K562 (cell line): ENCODE measurements at regions not wholly inside any gene's neighbourhood (a gene's known extent, or its start where the extent isn't known, plus 50 kb on each side); places are given as distances from the start of the nearest gene placed in this dataset.

Source experiments
- ATAC-seq: fragments of 200-7000 bp; cut with Tn5 transposase; 3 replicates; pipeline ENCODE4 v1.9.1; 2020; ENCODE audit warnings: moderate library complexity
- BruUV-seq: library from RNA; stranded (reverse); fragments of 400-500 nt; replicated peaks from 2 replicates; lab custom pipeline; 2021; lab: Mats Ljungman, UMichigan
- CTCF ChIA-PET: fragments of 300-600 bp; formaldehyde crosslinking; extraction: SDS; loops from one replicate; lab custom pipeline; 2021; ENCODE audit warnings: low intra/inter-chr PET ratio; lab: Yijun Ruan, JAX
- POLR2A ChIA-PET: fragments of 300-600, 350-650 bp; sonication (Branson Sonifier 250); formaldehyde crosslinking; extraction: SDS; loops from one replicate; lab custom pipeline; 2021; ENCODE audit warnings: antibody characterized with exemption, inconsistent platforms; lab: Yijun Ruan, JAX
- DNase-seq, 4 experiments: peaks; one replicate each; pipeline versions ENCODE4 v3.0.0 to v3.0.0-alpha.2; 2011 to 2018; ENCODE audit warnings: low spot score in 3 of 4, mixed read lengths in 3 of 4; ENCODE audit errors: extremely low read depth in 1 of 4
- FAIRE-seq: peaks from 2 replicates; lab custom pipeline; 2011; peaks lifted over from hg19 to GRCh38; lab: Jason Lieb, UNC
- H2AFZ ChIP-seq: 2 replicates; pipeline ENCODE4 v1.6.0; 2011; ENCODE audit warnings: low read depth, low read length, control low read depth, inconsistent platforms
- H3K27ac ChIP-seq: fragments of 200-600 bp; 3 replicates; pipeline ENCODE4 v1.8.0; 2011; ENCODE audit warnings: low read depth, mild to moderate bottlenecking, control low read depth, inconsistent platforms, low read length, moderate library complexity, mixed read lengths; ENCODE audit errors: extremely low read depth
- H3K27me3 ChIP-seq, 2 experiments: fragments of 300-600 bp in 1 of 2; 2 replicates in 1 of 2; 3 replicates in 1 of 2; pipeline versions ENCODE4 v1.6.0 to v1.8.0; 2011; ENCODE audit warnings: inconsistent platforms in 2 of 2, low read length in 2 of 2, mild to moderate bottlenecking in 1 of 2, mixed read lengths in 1 of 2, moderate library complexity in 1 of 2; ENCODE audit not compliant: control insufficient read depth in 2 of 2, insufficient read depth in 2 of 2
- H3K36me3 ChIP-seq: fragments of 300-600 bp; 3 replicates; pipeline ENCODE4 v1.8.0; 2011; ENCODE audit warnings: mild to moderate bottlenecking, low read length, inconsistent platforms; ENCODE audit not compliant: control insufficient read depth, insufficient read depth
- H3K4me1 ChIP-seq, 2 experiments: fragments of 200-600 bp in 1 of 2; replicated peaks in 1 of 2; 2 replicates in 1 of 2; 3 replicates in 1 of 2; pipeline versions ENCODE4 v1.5.1 to v1.8.0; 2011; ENCODE audit warnings: inconsistent platforms in 2 of 2, low read length in 2 of 2, mild to moderate bottlenecking in 1 of 2, mixed read lengths in 1 of 2, moderate library complexity in 1 of 2; ENCODE audit not compliant: control insufficient read depth in 2 of 2, insufficient read depth in 2 of 2
- H3K4me2 ChIP-seq: 2 replicates; pipeline ENCODE4 v1.6.1; 2011; ENCODE audit warnings: low read length, control low read depth, inconsistent platforms, mixed read lengths; ENCODE audit not compliant: insufficient read depth
- H3K4me3 ChIP-seq: fragments of 200-600 bp; sonication (generic), shearing (Covaris generic); 2 replicates; pipeline ENCODE4 v1.5.1; 2016; ENCODE audit warnings: control low read depth, inconsistent platforms
- H3K79me2 ChIP-seq: fragments of 200-600 bp; 3 replicates; pipeline ENCODE4 v1.8.0; 2011; ENCODE audit warnings: low read length, inconsistent platforms; ENCODE audit not compliant: control insufficient read depth, insufficient read depth
- H3K9ac ChIP-seq, 2 experiments: 2 replicates each; pipeline versions ENCODE4 v1.6.0 to v1.6.1; 2011; ENCODE audit warnings: low read depth in 2 of 2, low read length in 2 of 2, control low read depth in 1 of 2, inconsistent platforms in 1 of 2, mild to moderate bottlenecking in 1 of 2, mixed read lengths in 1 of 2; ENCODE audit not compliant: insufficient read depth in 1 of 2
- H3K9me1 ChIP-seq: one replicate; pipeline ENCODE4 v1.6.0; 2011; ENCODE audit warnings: inconsistent platforms, mild to moderate bottlenecking, low read length, moderate library complexity; ENCODE audit not compliant: control insufficient read depth, insufficient read depth
- H3K9me3 ChIP-seq: replicated peaks from 2 replicates; pipeline ENCODE4 v1.5.1; 2011; ENCODE audit warnings: low read depth, low read length, inconsistent platforms; ENCODE audit not compliant: control insufficient read depth, insufficient read depth
- H4K20me1 ChIP-seq: replicated peaks from 2 replicates; pipeline ENCODE4 v1.6.1; 2011; ENCODE audit warnings: low read length, inconsistent platforms, mixed read lengths; ENCODE audit not compliant: control insufficient read depth, insufficient read depth
- BCL6 ChIP-seq: fragments of 250-450 bp; sonication (Bioruptor Pico); IDR thresholded peaks from 2 replicates; pipeline ENCODE4 v1.4.0; 2020
- ELK3 ChIP-seq: fragments of 450-650 bp; formaldehyde crosslinking; IDR thresholded peaks from 2 replicates; pipeline ENCODE4 v1.4.0; 2020; ENCODE audit warnings: mild to moderate bottlenecking
- EWSR1 ChIP-seq: fragments of 450-650 bp; IDR thresholded peaks from 2 replicates; pipeline ENCODE4 v1.6.1; 2018; ENCODE audit warnings: borderline replicate concordance, mild to moderate bottlenecking, low read depth, moderate library complexity; ENCODE audit not compliant: partially characterized antibody
- GATA2 ChIP-seq: sonication (generic); formaldehyde crosslinking; IDR thresholded peaks from 2 replicates; pipeline ENCODE4 v1.4.0; 2020; ENCODE audit warnings: mild to moderate bottlenecking, missing genetic modification reagents
- HMG20A ChIP-seq: fragments of 450-650 bp; formaldehyde crosslinking; conservative IDR thresholded peaks from 2 replicates; pipeline ENCODE4 v1.4.0; 2020; ENCODE audit warnings: mild to moderate bottlenecking, mixed read lengths
- MTF1 ChIP-seq: fragments of 250-450 bp; sonication (Bioruptor Pico); IDR thresholded peaks from 2 replicates; pipeline ENCODE4 v1.9.0; 2021; ENCODE audit warnings: moderate library complexity, mild to moderate bottlenecking, inconsistent platforms, borderline replicate concordance
- TRIM28 ChIP-seq: fragments of 450-650 bp; IDR thresholded peaks from 2 replicates; pipeline ENCODE4 v1.6.1; 2017
- ZBTB1 ChIP-seq: sonication (generic); formaldehyde crosslinking; IDR thresholded peaks from 2 replicates; pipeline ENCODE4 v1.8.1; 2023; ENCODE audit warnings: missing genetic modification reagents, low read depth, mild to moderate bottlenecking, borderline replicate concordance
- ZC3H8 ChIP-seq: fragments of 450-650 bp; IDR thresholded peaks from 2 replicates; pipeline ENCODE4 v1.6.1; 2017
- ZKSCAN1 ChIP-seq: fragments of 150-350 bp; IDR thresholded peaks from 2 replicates; pipeline ENCODE4 v1.6.1; 2016; ENCODE audit warnings: low read depth, low read length
- ZKSCAN8 ChIP-seq: fragments of 200-800 bp; sonication (Bioruptor generic); IDR thresholded peaks from 2 replicates; pipeline ENCODE4 v1.6.1; 2016; ENCODE audit warnings: missing genetic modification characterization, missing compliant biosample characterization
- ZNF239 ChIP-seq: fragments of 250-450 bp; sonication (Bioruptor Pico); IDR thresholded peaks from 2 replicates; pipeline ENCODE4 v1.4.0; 2020; ENCODE audit warnings: mild to moderate bottlenecking
- ZNF280A ChIP-seq: fragments of 450-650 bp; IDR thresholded peaks from 2 replicates; pipeline ENCODE4 v1.6.1; 2018; ENCODE audit warnings: mild to moderate bottlenecking, low read depth; ENCODE audit not compliant: partially characterized antibody
- ZNF695 ChIP-seq: fragments of 450-650 bp; formaldehyde crosslinking; IDR thresholded peaks from 2 replicates; pipeline ENCODE4 v1.4.0; 2020; ENCODE audit warnings: mild to moderate bottlenecking, moderate library complexity
- ZNF76 ChIP-seq: fragments of 250-450 bp; sonication (Bioruptor Pico); IDR thresholded peaks from 2 replicates; pipeline ENCODE4 v1.4.0; 2020; ENCODE audit warnings: mild to moderate bottlenecking, moderate library complexity, borderline replicate concordance
- ZSCAN32 ChIP-seq: fragments of 450-650 bp; formaldehyde crosslinking; IDR thresholded peaks from 2 replicates; pipeline ENCODE4 v1.4.0; 2020; ENCODE audit warnings: mild to moderate bottlenecking, moderate library complexity
- WGBS: fragments of 100-300 bp; shearing (Covaris generic); methylation state at CpG from one replicate; pipeline ENCODE4 v1.1.6; 2016; ENCODE audit warnings: low coverage, mixed read lengths; ENCODE audit not compliant: insufficient coverage; ENCODE audit errors: missing lambda C conversion rate; 5-methylcytosine and 5-hydroxymethylcytosine counted together
- in situ Hi-C: fragments of 300-500 bp; cut with MboI; formaldehyde crosslinking; loops from 4 replicates; pipeline ENCODE4 v1.15.0; 2018; ENCODE audit warnings: inconsistent platforms, mixed read lengths
- intact Hi-C: fragments of 100-400 bp; cut with micrococcal nuclease; formaldehyde crosslinking; loops from 2 replicates; pipeline ENCODE4 v1.14.2; 2022
- TF ChIP-seq, protein P1 (sequence below): sonication (generic); formaldehyde crosslinking; IDR thresholded peaks from 2 replicates; pipeline ENCODE4 v1.8.0; 2022; ENCODE audit warnings: mild to moderate bottlenecking, low read depth, missing genetic modification reagents
- TF ChIP-seq, protein P2 (sequence below): fragments of 250-450 bp; sonication (Bioruptor Pico); IDR thresholded peaks from 2 replicates; pipeline ENCODE4 v1.8.0; 2021; ENCODE audit warnings: moderate library complexity, mild to moderate bottlenecking, inconsistent platforms

GRCh38 chr16:49213594-49213993 is 68.0 kb downstream of the CBLN1 start:
- Histone ChIP-seq H2AFZ (no peak overlapping the region), H4K20me1 (no peaks in the 10 kb centered on the region), H3K4me2 (no peak overlapping the region), H3K27ac (no peak overlapping the region), H3K9me1 (no peaks in the 10 kb centered on the region), H3K27me3 (no peaks in the 10 kb centered on the region), H3K9ac (no peak overlapping the region), H3K79me2 (no peaks in the 10 kb centered on the region), H3K4me1 (no peaks in the 10 kb centered on the region), H3K36me3 (no peaks in the 10 kb centered on the region), H3K4me3 (no peak overlapping the region), H3K9me3 (no peaks in the 10 kb centered on the region)
- ATAC-seq (no peak), FAIRE-seq (no peak), DNase-seq (no peak)
- ChIA-PET CTCF (no interaction called here), POLR2A (no interaction called here)
- no TSS peak for BruUV-seq
- 3% methylated on average over 5 of the region's 5 CpGs for WGBS
- intact Hi-C loops, result no loop called here
- in situ Hi-C loops, result no loop called here
- TF ChIP-seq ZNF695 (CRISPR knock-in tag) (no peak), ZSCAN32 (CRISPR knock-in tag) (no peak), ZC3H8 (no peak), MTF1 (no peak), ZKSCAN1 (no peak), BCL6 (CRISPR knock-in tag) (no peak), ZNF76 (CRISPR knock-in tag) (no peak), HMG20A (CRISPR knock-in tag) (no peak), EWSR1 (no peak), ELK3 (CRISPR knock-in tag) (no peak), GATA2 (CRISPR knock-in tag) (no peak), TRIM28 (no peak), ZNF239 (no peak), ZBTB1 (CRISPR knock-in tag) (no peak), ZNF280A (no peak), ZKSCAN8 (CRISPR knock-in tag) (no peak)
- TF ChIP-seq, protein P1, sequence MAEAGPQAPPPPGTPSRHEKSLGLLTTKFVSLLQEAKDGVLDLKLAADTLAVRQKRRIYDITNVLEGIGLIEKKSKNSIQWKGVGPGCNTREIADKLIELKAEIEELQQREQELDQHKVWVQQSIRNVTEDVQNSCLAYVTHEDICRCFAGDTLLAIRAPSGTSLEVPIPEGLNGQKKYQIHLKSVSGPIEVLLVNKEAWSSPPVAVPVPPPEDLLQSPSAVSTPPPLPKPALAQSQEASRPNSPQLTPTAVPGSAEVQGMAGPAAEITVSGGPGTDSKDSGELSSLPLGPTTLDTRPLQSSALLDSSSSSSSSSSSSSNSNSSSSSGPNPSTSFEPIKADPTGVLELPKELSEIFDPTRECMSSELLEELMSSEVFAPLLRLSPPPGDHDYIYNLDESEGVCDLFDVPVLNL (CRISPR knock-in tag), result no peak
- TF ChIP-seq, protein P2, sequence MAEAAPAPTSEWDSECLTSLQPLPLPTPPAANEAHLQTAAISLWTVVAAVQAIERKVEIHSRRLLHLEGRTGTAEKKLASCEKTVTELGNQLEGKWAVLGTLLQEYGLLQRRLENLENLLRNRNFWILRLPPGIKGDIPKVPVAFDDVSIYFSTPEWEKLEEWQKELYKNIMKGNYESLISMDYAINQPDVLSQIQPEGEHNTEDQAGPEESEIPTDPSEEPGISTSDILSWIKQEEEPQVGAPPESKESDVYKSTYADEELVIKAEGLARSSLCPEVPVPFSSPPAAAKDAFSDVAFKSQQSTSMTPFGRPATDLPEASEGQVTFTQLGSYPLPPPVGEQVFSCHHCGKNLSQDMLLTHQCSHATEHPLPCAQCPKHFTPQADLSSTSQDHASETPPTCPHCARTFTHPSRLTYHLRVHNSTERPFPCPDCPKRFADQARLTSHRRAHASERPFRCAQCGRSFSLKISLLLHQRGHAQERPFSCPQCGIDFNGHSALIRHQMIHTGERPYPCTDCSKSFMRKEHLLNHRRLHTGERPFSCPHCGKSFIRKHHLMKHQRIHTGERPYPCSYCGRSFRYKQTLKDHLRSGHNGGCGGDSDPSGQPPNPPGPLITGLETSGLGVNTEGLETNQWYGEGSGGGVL (CRISPR knock-in tag), result no peak
